Keratinocyte (primary cell): ENCODE measurements at regions not wholly inside any gene's neighbourhood (a gene's known extent, or its start where the extent isn't known, plus 50 kb on each side); places are given as distances from the start of the nearest gene placed in this dataset.

Source experiments
- DNase-seq: peaks from one replicate; pipeline ENCODE4 v3.0.0-alpha.2; 2011; ENCODE audit warnings: low read depth, missing footprints, low spot score
- FAIRE-seq: peaks from 2 replicates; lab custom pipeline; 2011; peaks lifted over from hg19 to GRCh38; lab: Jason Lieb, UNC
- H2AFZ ChIP-seq: 2 replicates; pipeline ENCODE4 v1.6.0; 2012; ENCODE audit warnings: low read length, control low read depth, inconsistent platforms; ENCODE audit not compliant: control insufficient read depth
- H3K27ac ChIP-seq: 2 replicates; pipeline ENCODE4 v1.5.1; 2011; ENCODE audit warnings: low read length; ENCODE audit not compliant: control insufficient read depth, insufficient read depth
- H3K27me3 ChIP-seq: 3 replicates; pipeline ENCODE4 v1.6.0; 2011; ENCODE audit warnings: low read length; ENCODE audit not compliant: control insufficient read depth, insufficient read depth; ENCODE audit errors: extremely low read depth
- H3K36me3 ChIP-seq, 2 experiments: 2 replicates in 1 of 2; 3 replicates in 1 of 2; pipeline ENCODE4 v1.5.1; 2011; ENCODE audit warnings: low read length in 2 of 2, mild to moderate bottlenecking in 1 of 2; ENCODE audit not compliant: control insufficient read depth in 2 of 2, insufficient read depth in 2 of 2; ENCODE audit errors: extremely low read depth in 1 of 2
- H3K4me1 ChIP-seq: 3 replicates; pipeline ENCODE4 v1.5.1; 2011; ENCODE audit warnings: low read length; ENCODE audit not compliant: control insufficient read depth, insufficient read depth; ENCODE audit errors: extremely low read depth
- H3K4me2 ChIP-seq: 3 replicates; pipeline ENCODE4 v1.6.0; 2011; ENCODE audit warnings: low read depth, low read length; ENCODE audit not compliant: control insufficient read depth, insufficient read depth; ENCODE audit errors: extremely low read depth
- H3K4me3 ChIP-seq, 3 experiments: fragments of 200-600 bp in 1 of 3; sonication (generic) in 1 of 3; 2 replicates in 2 of 3; 3 replicates in 1 of 3; pipeline ENCODE4 v1.5.1; 2011 to 2016; ENCODE audit warnings: low read length in 3 of 3, mild to moderate bottlenecking in 3 of 3, control low read depth in 2 of 3, inconsistent platforms in 1 of 3, low read depth in 1 of 3, mixed read lengths in 1 of 3, mixed run types in 1 of 3, moderate library complexity in 1 of 3; ENCODE audit not compliant: control insufficient read depth in 2 of 3, insufficient read depth in 2 of 3; ENCODE audit errors: extremely low read depth in 1 of 3
- H3K79me2 ChIP-seq: 2 replicates; pipeline ENCODE4 v1.6.0; 2012; ENCODE audit warnings: low read length; ENCODE audit not compliant: control insufficient read depth, insufficient read depth
- H3K9ac ChIP-seq: 3 replicates; pipeline ENCODE4 v1.6.0; 2011; ENCODE audit warnings: low read length; ENCODE audit not compliant: control insufficient read depth, insufficient read depth; ENCODE audit errors: extremely low read depth
- H3K9me1 ChIP-seq: 3 replicates; pipeline ENCODE4 v1.6.0; 2011; ENCODE audit warnings: low read length; ENCODE audit not compliant: control insufficient read depth, insufficient read depth; ENCODE audit errors: extremely low read depth
- H3K9me3 ChIP-seq: 2 replicates; pipeline ENCODE4 v1.5.1; 2012; ENCODE audit warnings: low read depth, low read length; ENCODE audit not compliant: control insufficient read depth
- H4K20me1 ChIP-seq: 3 replicates; pipeline ENCODE4 v1.6.0; 2011; ENCODE audit warnings: low read length; ENCODE audit not compliant: control insufficient read depth, insufficient read depth; ENCODE audit errors: extremely low read depth
- EZH2 ChIP-seq: IDR thresholded peaks from one replicate; pipeline ENCODE4 v1.6.1; 2012; ENCODE audit warnings: inconsistent platforms, mild to moderate bottlenecking, low read length, moderate library complexity
- dilution Hi-C: fragments of 300-500 bp; cut with MboI; formaldehyde crosslinking; loops from one replicate; pipeline ENCODE4 v1.7.0; 2020; ENCODE audit warnings: low sequenced_read_pairs; ENCODE audit not compliant: extremely low pct_ligation_motif_present
- TF ChIP-seq, protein P1 (sequence below), 3 experiments: IDR thresholded peaks in 1 of 3; conservative IDR thresholded peaks in 1 of 3; optimal IDR thresholded peaks in 1 of 3; 2 replicates in 2 of 3; 3 replicates in 1 of 3; pipeline versions ENCODE3 to v1.5.1; 2011; ENCODE audit warnings: low read length in 3 of 3, mild to moderate bottlenecking in 3 of 3, moderate library complexity in 2 of 3, control low read depth in 1 of 3, inconsistent platforms in 1 of 3; ENCODE audit not compliant: insufficient read depth in 2 of 3; ENCODE audit errors: extremely low read depth in 1 of 3

DNA sequence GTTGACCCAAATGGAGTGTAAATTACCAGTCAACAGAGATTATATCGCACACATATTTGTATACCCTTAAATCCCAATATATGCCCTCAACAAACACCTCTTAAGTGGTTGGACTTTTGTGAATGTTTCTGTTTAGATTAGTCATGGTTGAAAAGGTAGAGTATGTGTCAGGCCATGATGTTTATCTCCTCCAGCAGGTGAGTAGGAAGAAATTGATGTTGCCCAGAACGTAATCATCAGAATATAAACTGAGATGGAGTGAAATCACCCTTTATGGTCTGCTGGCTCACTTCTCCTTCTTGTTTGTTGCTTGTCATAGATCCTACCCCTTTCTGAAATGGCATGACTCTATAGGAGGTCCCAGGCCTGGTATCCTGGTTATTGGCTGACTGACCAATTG lies 431.8 kb downstream of the ETS1 start:
- no peaks in the 10 kb centered on the region for H4K20me1 ChIP-seq
- no peaks in the 10 kb centered on the region for H3K4me1 ChIP-seq
- H3K27me3 ChIP-seq = no peaks in the 10 kb centered on the region
- no peak overlapping the region for H3K4me3 ChIP-seq
- H2AFZ ChIP-seq = no peak overlapping the region
- FAIRE-seq (no peak), DNase-seq (no peak)
- H3K9me3 ChIP-seq = no peaks in the 10 kb centered on the region
- TF ChIP-seq, protein P1, sequence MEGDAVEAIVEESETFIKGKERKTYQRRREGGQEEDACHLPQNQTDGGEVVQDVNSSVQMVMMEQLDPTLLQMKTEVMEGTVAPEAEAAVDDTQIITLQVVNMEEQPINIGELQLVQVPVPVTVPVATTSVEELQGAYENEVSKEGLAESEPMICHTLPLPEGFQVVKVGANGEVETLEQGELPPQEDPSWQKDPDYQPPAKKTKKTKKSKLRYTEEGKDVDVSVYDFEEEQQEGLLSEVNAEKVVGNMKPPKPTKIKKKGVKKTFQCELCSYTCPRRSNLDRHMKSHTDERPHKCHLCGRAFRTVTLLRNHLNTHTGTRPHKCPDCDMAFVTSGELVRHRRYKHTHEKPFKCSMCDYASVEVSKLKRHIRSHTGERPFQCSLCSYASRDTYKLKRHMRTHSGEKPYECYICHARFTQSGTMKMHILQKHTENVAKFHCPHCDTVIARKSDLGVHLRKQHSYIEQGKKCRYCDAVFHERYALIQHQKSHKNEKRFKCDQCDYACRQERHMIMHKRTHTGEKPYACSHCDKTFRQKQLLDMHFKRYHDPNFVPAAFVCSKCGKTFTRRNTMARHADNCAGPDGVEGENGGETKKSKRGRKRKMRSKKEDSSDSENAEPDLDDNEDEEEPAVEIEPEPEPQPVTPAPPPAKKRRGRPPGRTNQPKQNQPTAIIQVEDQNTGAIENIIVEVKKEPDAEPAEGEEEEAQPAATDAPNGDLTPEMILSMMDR (optimal IDR thresholded peaks at IDR 0.05 in 1 of 3, IDR thresholded peaks at IDR 0.05 in 1 of 3, conservative IDR thresholded peaks at IDR 0.05 in 1 of 3; ENCODE audit: extremely low read depth in 1 of 3, insufficient read depth in 2 of 3, low read length in 3 of 3) = no peak
- TF ChIP-seq EZH2 = no peak
- H3K27ac ChIP-seq = no peak overlapping the region
- H3K9ac ChIP-seq = no peak overlapping the region
- no peak overlapping the region for H3K4me2 ChIP-seq
- no peaks in the 10 kb centered on the region for H3K9me1 ChIP-seq
- dilution Hi-C loops = no loop called here
- H3K79me2 ChIP-seq = no peaks in the 10 kb centered on the region
- H3K36me3 ChIP-seq = no peaks in the 10 kb centered on the region

DNA sequence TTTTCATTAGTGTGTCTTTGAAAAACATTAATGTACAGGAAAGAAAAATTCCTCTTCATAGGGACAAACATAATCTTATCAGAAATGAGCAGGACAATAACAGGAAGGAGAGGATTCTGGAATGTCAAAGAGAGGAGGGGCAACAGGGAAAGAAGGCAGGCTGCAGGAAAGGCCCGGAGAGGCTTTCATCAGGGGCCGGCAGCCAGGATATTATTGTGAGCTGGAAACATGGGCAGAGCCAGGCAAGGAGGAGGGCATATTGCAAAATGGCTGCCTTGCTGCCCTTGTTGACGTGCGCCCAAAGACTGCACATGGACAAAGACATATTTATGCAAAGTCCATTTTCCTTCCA lies 433.7 kb downstream of the ETS1 start:
- Histone ChIP-seq H4K20me1 (no peaks in the 10 kb centered on the region), H3K27ac (no peak overlapping the region), H3K36me3 (no peaks in the 10 kb centered on the region), H3K9me3 (no peaks in the 10 kb centered on the region), H3K27me3 (no peaks in the 10 kb centered on the region), H3K79me2 (no peaks in the 10 kb centered on the region), H3K4me1 (no peaks in the 10 kb centered on the region), H3K4me3 (no peak overlapping the region), H3K4me2 (no peak overlapping the region), H2AFZ (no peak overlapping the region), H3K9me1 (no peaks in the 10 kb centered on the region), H3K9ac (no peak overlapping the region)
- dilution Hi-C loops = no loop called here
- DNase-seq (no peak), FAIRE-seq (no peak)
- TF ChIP-seq, protein P1 (optimal IDR thresholded peaks at IDR 0.05 in 1 of 3, IDR thresholded peaks at IDR 0.05 in 1 of 3, conservative IDR thresholded peaks at IDR 0.05 in 1 of 3; ENCODE audit: extremely low read depth in 1 of 3, insufficient read depth in 2 of 3, low read length in 3 of 3) = no peak
- TF ChIP-seq EZH2 = no peak
